ENCODE measurements at regions not wholly inside any gene's neighbourhood (a gene's known extent, or its start where the extent isn't known, plus 50 kb on each side); places are given as distances from the start of the nearest gene placed in this dataset.
A peak's percentile ranks its signal among the peaks of the same experiment; 100 is the strongest.

DNA sequence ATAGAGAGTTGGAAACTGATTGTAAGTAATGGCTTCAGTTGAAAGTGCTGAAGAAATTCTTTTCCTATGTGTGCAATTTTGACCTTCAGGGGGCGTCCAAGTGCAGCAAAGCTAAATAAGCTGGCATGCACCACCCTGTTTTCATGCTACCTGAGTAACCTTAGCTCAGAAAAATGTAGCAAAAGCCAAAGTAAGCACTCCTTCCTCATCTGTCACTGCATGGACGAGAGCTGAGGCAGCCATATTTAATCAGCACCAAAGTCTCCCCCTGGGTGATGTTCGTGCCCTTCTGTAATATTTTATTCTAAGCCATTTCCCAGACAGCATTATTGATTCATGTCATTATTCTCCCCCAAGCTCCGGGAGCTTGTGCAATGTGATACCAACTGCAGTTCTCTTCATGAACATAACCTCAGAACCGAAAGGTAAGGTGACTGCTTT lies 123.1 kb downstream of the RPS12 start:
- H4K20me1 ChIP-seq (ENCODE audit: insufficient read depth, low read length): no peaks in the 10 kb centered on the region
- no peak overlapping the region for H2BK20ac ChIP-seq (ENCODE audit: low read depth, low read length)
- peak; percentile 39; the same call in 1 of the 2 replicates for TF ChIP-seq SMC3 (IDR thresholded peaks at IDR 0.05; ENCODE audit: low read depth, low read length)
- TF ChIP-seq, protein P1, sequence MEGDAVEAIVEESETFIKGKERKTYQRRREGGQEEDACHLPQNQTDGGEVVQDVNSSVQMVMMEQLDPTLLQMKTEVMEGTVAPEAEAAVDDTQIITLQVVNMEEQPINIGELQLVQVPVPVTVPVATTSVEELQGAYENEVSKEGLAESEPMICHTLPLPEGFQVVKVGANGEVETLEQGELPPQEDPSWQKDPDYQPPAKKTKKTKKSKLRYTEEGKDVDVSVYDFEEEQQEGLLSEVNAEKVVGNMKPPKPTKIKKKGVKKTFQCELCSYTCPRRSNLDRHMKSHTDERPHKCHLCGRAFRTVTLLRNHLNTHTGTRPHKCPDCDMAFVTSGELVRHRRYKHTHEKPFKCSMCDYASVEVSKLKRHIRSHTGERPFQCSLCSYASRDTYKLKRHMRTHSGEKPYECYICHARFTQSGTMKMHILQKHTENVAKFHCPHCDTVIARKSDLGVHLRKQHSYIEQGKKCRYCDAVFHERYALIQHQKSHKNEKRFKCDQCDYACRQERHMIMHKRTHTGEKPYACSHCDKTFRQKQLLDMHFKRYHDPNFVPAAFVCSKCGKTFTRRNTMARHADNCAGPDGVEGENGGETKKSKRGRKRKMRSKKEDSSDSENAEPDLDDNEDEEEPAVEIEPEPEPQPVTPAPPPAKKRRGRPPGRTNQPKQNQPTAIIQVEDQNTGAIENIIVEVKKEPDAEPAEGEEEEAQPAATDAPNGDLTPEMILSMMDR (conservative IDR thresholded peaks at IDR 0.05; ENCODE audit: low read depth, low read length): peak; percentile 66
- TF ChIP-seq RAD21 (IDR thresholded peaks at IDR 0.05; ENCODE audit: low read length): peak; percentile 57
- TF ChIP-seq, protein P2, sequence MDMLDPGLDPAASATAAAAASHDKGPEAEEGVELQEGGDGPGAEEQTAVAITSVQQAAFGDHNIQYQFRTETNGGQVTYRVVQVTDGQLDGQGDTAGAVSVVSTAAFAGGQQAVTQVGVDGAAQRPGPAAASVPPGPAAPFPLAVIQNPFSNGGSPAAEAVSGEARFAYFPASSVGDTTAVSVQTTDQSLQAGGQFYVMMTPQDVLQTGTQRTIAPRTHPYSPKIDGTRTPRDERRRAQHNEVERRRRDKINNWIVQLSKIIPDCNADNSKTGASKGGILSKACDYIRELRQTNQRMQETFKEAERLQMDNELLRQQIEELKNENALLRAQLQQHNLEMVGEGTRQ (IDR thresholded peaks at IDR 0.05; ENCODE audit: low read depth, low read length): no peak
- no peaks in the 10 kb centered on the region for H3K9me3 ChIP-seq (ENCODE audit: control insufficient read depth, insufficient read depth, low read length)
- no peak overlapping the region for H2AK9ac ChIP-seq (replicated peaks; ENCODE audit: low read depth, low read length, poor library complexity)
- H3K4ac ChIP-seq (ENCODE audit: low read depth, low read length): no peak overlapping the region
- H3K79me1 ChIP-seq (ENCODE audit: low read depth in 1 of 2, low read length in 2 of 2): no peaks in the 10 kb centered on the region
- peaks cover 4% of the 10 kb centered on the region for H3K4me1 ChIP-seq (ENCODE audit: control insufficient read depth, insufficient read depth, low read length)
- no CpG with 5 or more reads among the region's 5 CpGs for WGBS, 2 experiments (ENCODE audit: extremely low coverage in 2 of 2, insufficient read length in 1 of 2)
- ChIA-PET POLR2A (ENCODE audit: unreplicated experiment) (interaction anchor here (0.6 kb wide), 1 partner anchor 608 kb away, joined by 3 read pairs; no protein-coding TSS in a partner anchor), CTCF (interaction anchor here (0.5 to 1.0 kb wide), 2 partner anchors 106 to 260 kb away, joined by 3 read pairs; no protein-coding TSS in a partner anchor)
- H4K91ac ChIP-seq (ENCODE audit: insufficient read depth, low read depth, low read length): no peak overlapping the region
- H4K8ac ChIP-seq (ENCODE audit: low read depth in 2 of 2, low read length in 2 of 2): no peak overlapping the region
- no peak overlapping the region for H3K18ac ChIP-seq (ENCODE audit: low read depth, low read length)
- DNase-seq: peak; percentile 44
- no peak overlapping the region for H3K14ac ChIP-seq (replicated peaks; ENCODE audit: low read depth, low read length)
- dilution Hi-C loops (cut with HindIII; ENCODE audit: low sequenced_read_pairs, unreplicated experiment) (no loop called here), in situ Hi-C loops (cut with MboI; ENCODE audit: low sequenced_read_pairs) (no loop called here), intact Hi-C loops (cut with micrococcal nuclease) (no loop called here)
- no peak overlapping the region for H3K23ac ChIP-seq (ENCODE audit: low read depth, low read length)
- 0 out of 2 replicates have a peak, but pooled peaks cover 4% of the 10 kb centered on the region for H3K9me1 ChIP-seq (ENCODE audit: insufficient read depth, low read length)
- no peak overlapping the region for H2BK5ac ChIP-seq (ENCODE audit: low read depth, low read length, poor library complexity, severe bottlenecking)
- H3K36me3 ChIP-seq (ENCODE audit: control insufficient read depth, insufficient read depth, low read length): no peaks in the 10 kb centered on the region
- H3K4me3 ChIP-seq (ENCODE audit: insufficient read depth, low read depth, low read length): no peak overlapping the region
- no peak overlapping the region for H3K4me2 ChIP-seq (ENCODE audit: low read depth, low read length)
- no peaks in the 10 kb centered on the region for H3K27me3 ChIP-seq (ENCODE audit: control insufficient read depth, insufficient read depth, low read length)
- no peak overlapping the region for H2BK15ac ChIP-seq (ENCODE audit: low read depth, low read length)
- no peak overlapping the region for H2AFZ ChIP-seq (replicated peaks; ENCODE audit: low read length, poor library complexity)
- H3K9ac ChIP-seq (ENCODE audit: low read depth, low read length): no peak overlapping the region
- BruUV-seq (replicated peaks): no TSS peak
- no peak overlapping the region for H2AK5ac ChIP-seq (ENCODE audit: low read depth, low read length)
- H3K27ac ChIP-seq (ENCODE audit: insufficient read depth, low read length): no peak overlapping the region
- H4K5ac ChIP-seq (ENCODE audit: low read depth, low read length): no peak overlapping the region
- no peak overlapping the region for H3K56ac ChIP-seq (ENCODE audit: extremely low read depth, insufficient read depth, low read length)
- H2BK120ac ChIP-seq (ENCODE audit: low read depth, low read length): no peak overlapping the region
- 0 out of 2 replicates have a peak, but pooled peaks have one; percentile 37 for ATAC-seq (ENCODE audit: low read depth)

All from IMR-90 (cell line).